Stomach (tissue), 4 donors: ENCODE measurements at regions not wholly inside any gene's neighbourhood (a gene's known extent, or its start where the extent isn't known, plus 50 kb on each side); places are given as distances from the start of the nearest gene placed in this dataset.

Experiments used
- CTCF ChIP-seq, 7 experiments: fragments of 450-650 bp in 4 of 7; fragments of 200-600 bp in 3 of 7; sonication (generic) in 3 of 7; IDR thresholded peaks; one replicate each; pipeline ENCODE4 v1.5.1; 2016 to 2019; ENCODE audit warnings: antibody characterized with exemption in 7 of 7, control low read depth in 2 of 7, mild to moderate bottlenecking in 1 of 7
- POLR2AphosphoS5 ChIP-seq, 3 donors: sonication (generic); formaldehyde crosslinking; IDR thresholded peaks; one replicate each; pipeline ENCODE4 v1.6.1; 2016; ENCODE audit warnings: antibody characterized with exemption in 3 of 3

- TF ChIP-seq CTCF (IDR thresholded peaks at IDR 0.05): no peak
- no peak for TF ChIP-seq POLR2AphosphoS5 (IDR thresholded peaks at IDR 0.05)
Measured at GRCh38 chr3:34075975-34076374, 277.5 kb downstream of the PDCD6IP start.
